HuH-7.5 (cell line): ENCODE measurements at regions not wholly inside any gene's neighbourhood (a gene's known extent, or its start where the extent isn't known, plus 50 kb on each side); places are given as distances from the start of the nearest gene placed in this dataset.

Experiments
- DNase-seq: peaks from one replicate; pipeline ENCODE4 v3.0.0; 2011; ENCODE audit warnings: low spot score

GRCh38 chr2:204012072-204012653 is 75.6 kb downstream of the ICOS start:
- DNase-seq = no peak

- DNase-seq = no peak
These were observed 78.7 kb downstream of the ICOS start for GRCh38 chr2:204015118-204015843.

- no peak for DNase-seq
These were observed 82.2 kb downstream of the ICOS start for GRCh38 chr2:204018717-204019116.

- no peak for DNase-seq
These were observed 83.3 kb downstream of the ICOS start for GRCh38 chr2:204019572-204020501.

GRCh38 chr2:204021290-204022081 is 84.9 kb downstream of the ICOS start:
- DNase-seq = no peak

GRCh38 chr2:204022550-204022949 is 86.0 kb downstream of the ICOS start:
- no peak for DNase-seq

GRCh38 chr2:204023088-204023487 is 86.5 kb downstream of the ICOS start:
- no peak for DNase-seq

- peak; percentile 7 for DNase-seq
These were observed 87.9 kb downstream of the ICOS start for GRCh38 chr2:204024503-204024902.

GRCh38 chr2:204024906-204025475 is 88.4 kb downstream of the ICOS start:
- DNase-seq = no peak

GRCh38 chr2:204026294-204026693 is 89.7 kb downstream of the ICOS start:
- no peak for DNase-seq

- DNase-seq = no peak
These were observed 90.5 kb downstream of the ICOS start for GRCh38 chr2:204027091-204027490.

- no peak for DNase-seq
These were observed 93.8 kb downstream of the ICOS start for GRCh38 chr2:204030322-204030721.

- DNase-seq = no peak
These were observed 94.5 kb downstream of the ICOS start for GRCh38 chr2:204031056-204031455.

- no peak for DNase-seq
These were observed 95.7 kb downstream of the ICOS start for GRCh38 chr2:204032301-204032700.

GRCh38 chr2:204033611-204034495 is 97.3 kb downstream of the ICOS start:
- DNase-seq = no peak

- no peak for DNase-seq
These were observed 100.1 kb downstream of the ICOS start for GRCh38 chr2:204036706-204037105.

- DNase-seq = no peak
These were observed 100.7 kb downstream of the ICOS start for GRCh38 chr2:204037286-204037685.

GRCh38 chr2:204039298-204039838 is 102.8 kb downstream of the ICOS start:
- no peak for DNase-seq

GRCh38 chr2:204040016-204040415 is 103.5 kb downstream of the ICOS start:
- DNase-seq = no peak

- DNase-seq = no peak
These were observed 105.8 kb downstream of the ICOS start for GRCh38 chr2:204042401-204042800.
